ENCODE measurements at regions not wholly inside any gene's neighbourhood (a gene's known extent, or its start where the extent isn't known, plus 50 kb on each side); places are given as distances from the start of the nearest gene placed in this dataset.

DNA sequence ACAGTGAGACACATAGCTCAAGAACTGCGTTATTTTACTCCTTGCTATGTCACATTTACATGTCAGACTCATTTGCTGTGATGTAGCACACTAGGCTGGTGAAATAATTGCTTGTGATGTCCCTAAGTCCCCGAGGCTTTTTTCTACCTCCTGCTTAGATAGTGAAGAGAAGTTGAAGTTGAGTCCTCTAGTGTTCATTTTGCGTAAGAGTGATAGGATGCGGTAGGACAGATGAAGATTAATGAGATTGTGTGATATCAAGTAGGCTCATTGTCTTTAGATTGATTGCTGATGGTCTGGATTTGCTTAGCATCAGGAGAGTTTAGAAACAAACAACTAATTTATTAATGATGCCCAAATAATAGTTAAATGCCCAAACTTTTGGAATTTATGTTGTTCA, 173.6 kb upstream of the NUDT6 start:
- peak; percentile 35 for DNase-seq (ENCODE audit: low spot score)

DNA sequence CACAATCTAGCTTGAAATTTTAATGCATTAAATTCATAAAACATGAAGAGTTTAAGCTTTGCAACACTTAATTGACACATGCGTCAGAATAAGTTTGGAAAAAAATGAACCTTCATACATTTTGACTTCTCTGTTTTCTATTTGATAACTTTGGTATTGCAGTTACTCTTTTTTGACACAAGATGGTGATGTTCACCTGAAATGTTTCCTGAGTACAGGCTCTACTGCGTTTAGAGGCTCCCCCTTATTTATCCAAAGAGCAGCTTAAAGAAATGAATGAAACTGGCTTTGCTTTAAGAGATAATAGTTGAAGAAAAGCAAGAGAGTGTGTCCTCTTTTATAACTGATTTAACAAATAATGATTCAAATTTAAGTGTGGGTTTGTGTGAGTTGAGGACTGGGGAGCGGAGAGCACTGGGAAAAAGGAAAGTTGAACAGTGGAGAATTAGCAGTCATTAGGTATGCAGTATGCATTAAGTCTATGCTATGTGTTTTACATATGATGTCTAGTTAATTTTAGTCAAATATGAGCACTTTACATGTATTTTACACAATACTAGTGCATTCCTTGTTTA, 180.6 kb upstream of the NUDT6 start:
- peak; percentile 60 for DNase-seq (ENCODE audit: low spot score)

DNA sequence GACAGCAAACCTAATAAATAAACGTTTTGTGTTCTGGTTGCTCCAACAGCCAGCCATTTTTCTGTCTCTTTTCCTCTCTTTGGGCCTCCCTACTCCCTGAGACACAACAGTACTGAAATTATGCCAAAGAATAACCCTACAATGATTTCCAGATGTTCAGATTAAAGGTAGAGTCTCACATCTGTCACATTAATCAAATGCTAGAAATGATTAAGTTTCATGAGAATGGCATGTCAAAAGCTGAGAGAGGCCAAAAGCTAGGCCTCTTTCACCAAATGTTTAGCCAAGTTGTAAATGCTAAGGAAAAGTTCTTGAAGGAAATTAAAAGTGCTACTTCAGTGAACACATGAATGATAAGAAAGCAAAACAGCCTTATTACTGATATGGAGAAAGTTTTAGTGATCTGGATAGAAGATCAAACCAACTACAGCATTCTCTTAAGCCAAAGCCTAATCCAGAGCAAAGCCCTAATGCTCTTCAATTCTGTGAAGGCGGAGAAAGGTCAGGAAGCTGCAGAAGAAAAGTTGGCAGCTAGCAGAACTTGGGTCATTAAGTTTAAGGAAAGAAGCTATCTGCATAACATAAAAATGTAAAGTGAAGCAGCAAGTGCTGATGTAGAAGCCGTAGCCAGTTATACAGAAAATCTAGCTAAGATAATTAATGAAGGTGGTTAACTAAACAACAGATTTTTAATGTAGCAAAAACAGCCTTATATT, 182.1 kb upstream of the NUDT6 start:
- no peak for DNase-seq (ENCODE audit: low spot score)

DNA sequence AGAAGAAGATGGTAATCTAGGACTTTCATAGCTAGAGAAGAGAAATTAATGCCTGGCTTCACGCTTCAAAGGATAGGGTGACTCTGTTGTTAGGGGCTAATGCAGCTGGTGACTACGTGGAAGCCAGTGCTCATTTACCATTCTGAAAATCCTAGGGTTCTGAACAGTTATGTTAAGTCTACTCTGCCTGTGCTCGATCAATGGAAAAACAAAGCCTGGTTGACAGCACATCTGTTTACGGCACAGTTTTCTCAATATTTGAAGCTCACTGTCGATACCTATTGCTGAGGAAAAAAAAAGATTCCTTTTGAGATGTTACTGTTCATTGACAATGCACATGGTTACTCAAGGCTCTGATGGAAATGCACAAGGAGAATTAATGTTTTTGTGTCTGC, 182.6 kb upstream of the NUDT6 start:
- no peak for DNase-seq (ENCODE audit: low spot score)

DNA sequence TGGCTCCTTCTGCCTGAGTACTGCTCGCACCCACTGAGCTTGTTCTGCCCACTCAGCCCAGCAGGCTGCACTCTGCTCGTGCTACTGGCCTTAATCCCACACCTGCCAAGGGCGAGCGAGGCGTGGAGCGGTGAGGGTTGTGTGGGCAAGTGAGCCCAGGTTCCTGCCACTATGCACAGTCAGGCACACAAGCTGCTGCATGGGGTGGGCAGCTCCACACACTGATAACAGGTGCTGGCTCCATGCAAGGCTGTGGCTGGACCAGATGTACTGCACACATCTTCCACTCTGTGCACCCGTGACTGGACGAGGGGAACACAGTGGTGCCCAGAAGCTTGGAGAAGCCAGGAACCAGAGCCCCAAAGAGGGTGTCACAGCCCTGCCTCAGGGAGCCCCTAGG, 184.3 kb upstream of the NUDT6 start:
- DNase-seq (ENCODE audit: low spot score) = no peak

DNA sequence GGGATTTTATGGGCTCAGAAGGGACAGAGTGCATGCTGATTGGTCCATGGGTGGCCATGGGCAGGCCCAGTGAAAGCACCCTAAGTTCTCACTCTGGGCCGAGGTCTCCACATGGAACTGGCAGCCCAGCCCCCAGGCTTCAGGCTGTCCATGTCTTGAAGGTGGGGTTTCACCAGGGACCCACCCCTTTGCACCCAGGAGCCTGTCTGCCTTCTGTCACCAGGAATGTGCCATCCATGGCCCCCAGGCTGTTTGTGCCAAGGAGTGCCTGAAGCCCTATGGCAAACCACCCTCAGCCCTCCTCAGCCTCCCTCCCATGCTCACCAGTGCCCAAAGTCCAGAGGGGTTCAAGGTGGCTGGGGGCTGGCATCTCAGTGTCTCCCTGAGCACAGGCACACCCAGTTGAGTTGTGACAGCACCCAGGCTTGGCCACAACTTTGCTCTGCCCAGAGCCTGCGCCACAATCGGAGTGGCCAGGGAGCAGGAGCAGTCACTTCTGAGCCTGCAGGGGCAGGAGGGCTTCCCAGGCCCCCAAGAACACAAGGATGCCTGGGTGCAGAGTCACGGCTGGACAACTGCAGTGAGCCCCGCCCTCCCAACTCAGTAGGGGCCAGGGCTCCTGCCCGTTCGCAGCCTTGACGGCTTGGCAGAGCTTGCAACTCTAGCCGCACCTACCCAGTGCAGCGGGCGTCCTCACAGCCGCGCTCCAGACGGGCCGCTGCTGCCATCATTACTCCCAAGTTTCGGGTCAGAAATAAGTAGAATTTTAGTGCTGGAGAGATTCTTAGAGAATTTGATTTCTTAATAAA, 185.3 kb upstream of the NUDT6 start:
- DNase-seq (ENCODE audit: low spot score) = no peak

DNA sequence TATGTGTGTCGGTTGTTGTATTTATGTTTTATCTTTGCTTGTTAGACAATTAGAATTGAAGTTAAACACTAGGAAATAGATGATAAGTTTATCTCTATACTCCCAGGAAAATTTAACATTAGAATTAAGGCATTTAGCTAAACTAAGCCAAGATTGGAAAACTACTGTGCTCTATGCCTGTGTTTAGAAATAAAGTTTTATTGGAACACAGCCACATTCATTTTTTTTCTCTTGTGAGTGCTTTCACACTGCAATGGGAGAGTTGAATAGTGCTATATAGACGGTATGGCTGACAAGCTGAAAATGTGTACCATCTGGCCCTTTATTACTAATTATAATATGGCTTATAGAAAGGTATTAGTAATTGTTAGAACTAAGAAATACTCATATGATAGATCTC, 186.7 kb upstream of the NUDT6 start:
- no peak for DNase-seq (ENCODE audit: low spot score)

DNA sequence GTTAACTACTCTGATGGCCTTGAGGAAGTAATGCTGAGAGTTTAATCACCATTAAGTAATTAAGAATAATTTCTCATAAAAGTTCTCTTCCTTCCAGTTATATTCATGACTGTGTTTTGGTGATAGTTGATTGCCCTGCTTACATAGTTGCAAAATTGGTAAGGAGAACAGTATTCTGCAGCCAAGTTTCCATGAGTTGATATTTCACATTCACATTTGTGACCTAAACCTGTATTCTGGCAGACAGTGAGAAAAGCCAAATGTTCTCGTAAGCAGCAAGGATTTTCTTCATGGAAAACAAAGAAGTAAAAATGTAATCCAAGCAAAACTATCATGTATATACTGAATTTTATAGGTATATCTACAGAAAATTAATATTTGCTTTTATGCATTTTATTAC, 187.8 kb upstream of the NUDT6 start:
- no peak for DNase-seq (ENCODE audit: low spot score)

DNA sequence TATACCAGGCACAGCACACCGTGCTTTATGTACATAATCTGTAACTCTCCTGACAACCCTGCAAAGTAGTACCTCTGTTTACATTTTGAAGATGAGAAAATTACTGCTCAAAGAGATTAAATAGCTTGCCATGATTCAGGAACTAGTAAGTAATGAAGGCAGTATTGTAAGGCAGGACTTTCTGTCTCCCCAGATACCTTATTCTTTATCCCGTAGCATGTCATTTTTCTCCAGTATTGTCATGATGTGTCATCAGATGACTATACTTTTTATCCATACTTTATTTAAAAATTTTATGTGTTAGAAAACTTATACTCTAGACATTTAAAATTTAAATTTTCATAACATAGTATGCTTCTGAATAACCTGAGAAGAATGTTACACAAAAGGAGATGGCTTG, 188.3 kb upstream of the NUDT6 start:
- no peak for DNase-seq (ENCODE audit: low spot score)

DNA sequence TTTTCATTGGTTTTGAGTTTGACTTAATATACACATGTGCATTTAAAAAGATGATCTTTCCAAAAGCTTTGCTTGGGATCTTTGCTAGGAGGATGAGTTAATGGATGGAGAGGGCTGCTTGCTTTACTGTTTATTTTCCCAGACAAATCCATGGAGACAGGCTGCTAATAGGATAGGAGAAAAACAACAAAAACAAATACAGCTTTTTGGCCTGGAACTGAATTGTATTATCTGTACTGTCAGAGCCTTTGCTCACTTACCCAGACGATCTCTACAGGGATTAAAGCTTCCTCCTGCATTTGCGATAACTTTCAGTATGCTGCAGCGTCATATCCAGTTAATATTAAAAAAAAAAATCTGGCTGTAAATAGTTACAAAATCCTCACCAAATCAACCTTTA, 190.8 kb upstream of the NUDT6 start:
- DNase-seq (ENCODE audit: low spot score) = no peak

DNA sequence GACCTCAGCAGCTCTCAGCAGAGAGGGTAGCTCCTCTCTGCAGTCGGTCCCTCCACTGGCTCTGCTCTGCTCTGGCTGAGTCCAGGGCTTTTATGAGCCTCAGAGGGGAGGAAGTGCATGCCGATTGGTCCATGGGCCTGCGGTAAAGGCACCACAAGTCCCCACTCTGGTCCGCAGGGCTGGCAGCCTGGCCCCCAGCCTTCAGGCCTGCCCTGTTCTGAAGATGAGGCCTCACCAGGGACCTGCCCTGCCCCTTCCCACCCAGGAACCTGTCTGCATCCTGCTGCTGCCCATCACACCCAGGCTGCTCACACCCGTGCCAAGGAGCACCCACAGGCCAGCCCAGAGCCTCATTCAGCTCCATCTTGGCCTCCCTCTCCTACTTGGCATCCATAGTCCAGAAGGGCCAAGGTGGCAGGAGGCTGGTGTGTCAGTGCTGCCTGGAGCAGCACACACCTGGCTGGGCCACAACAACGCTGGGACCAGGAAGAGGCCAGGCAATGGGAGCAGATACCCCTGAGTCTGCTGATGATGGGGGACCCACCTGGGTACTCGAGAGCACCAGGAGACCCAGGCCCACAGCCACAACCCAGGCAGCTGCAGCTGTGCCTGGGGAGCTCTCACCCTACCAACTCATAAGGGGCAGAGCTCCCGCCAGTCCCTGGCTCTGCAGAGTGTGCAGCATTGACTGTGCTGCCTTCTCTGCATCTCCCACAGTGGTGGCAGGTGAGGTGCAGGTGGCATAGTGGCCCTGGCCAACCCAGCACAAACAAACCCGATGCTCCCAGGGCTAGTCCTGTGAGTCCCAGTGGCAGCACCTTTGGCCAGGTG, 191.9 kb upstream of the NUDT6 start:
- no peak for DNase-seq (ENCODE audit: low spot score)

DNA sequence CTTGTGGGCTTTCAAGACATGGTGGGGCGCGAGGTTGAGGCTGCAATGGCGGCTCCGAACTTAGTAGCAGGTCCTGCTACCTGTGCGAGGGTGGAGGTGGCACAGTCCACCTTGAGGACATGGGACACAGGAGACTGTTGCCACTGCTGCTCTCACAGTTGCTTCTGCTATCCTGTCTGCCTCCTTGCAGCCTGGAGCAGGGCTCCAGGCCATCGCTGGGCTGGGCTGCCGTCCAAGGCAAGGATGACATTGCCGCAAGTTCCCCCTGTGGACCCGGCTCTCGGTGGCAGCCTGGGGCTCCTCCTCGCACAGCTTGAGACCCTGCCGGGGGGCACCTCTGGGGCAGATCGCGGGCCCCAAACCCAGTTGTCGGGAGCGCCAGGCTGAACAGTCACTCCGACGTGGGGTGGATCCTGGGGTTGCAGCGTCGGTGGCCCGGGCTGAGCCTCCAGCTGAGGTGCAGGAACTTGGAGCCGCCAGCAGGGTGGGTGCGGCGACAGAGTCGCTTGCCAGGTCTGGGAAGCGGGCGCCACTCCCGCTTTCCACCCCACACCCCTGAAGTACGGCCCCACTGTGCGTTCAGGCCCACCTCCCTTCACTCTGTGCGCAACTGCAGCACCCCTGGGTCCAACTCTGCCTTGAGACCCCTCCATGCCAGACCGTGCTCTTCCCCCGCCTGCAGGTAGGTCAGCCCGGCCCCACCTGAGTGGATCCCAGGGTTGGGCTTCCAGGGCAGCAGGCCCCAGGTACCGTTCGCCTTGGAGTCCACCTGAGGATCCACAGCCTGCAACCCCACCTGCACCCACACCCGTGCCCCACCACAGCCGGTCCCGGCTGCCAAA, 192.7 kb upstream of the NUDT6 start:
- DNase-seq (ENCODE audit: low spot score) = no peak

DNA sequence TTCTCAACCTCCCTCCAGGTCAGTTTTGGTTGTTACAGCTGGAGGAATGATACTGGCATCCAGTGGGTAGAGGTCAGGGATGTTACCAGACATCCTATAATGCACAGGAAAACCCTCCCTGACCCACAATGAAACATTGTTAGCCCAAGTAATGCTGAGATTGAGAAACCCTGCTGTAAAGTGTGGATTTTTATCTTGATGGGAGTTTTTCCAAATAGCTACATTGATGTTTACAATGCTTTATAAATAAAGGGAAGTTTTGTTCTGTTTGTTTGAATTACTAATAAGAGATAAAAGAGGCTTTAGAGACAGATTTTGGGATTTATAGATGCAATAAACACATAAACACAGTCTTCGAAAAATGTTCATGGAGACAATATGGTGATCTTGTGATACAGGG, 194.0 kb upstream of the NUDT6 start:
- peak; percentile 80 for DNase-seq (ENCODE audit: low spot score)

DNA sequence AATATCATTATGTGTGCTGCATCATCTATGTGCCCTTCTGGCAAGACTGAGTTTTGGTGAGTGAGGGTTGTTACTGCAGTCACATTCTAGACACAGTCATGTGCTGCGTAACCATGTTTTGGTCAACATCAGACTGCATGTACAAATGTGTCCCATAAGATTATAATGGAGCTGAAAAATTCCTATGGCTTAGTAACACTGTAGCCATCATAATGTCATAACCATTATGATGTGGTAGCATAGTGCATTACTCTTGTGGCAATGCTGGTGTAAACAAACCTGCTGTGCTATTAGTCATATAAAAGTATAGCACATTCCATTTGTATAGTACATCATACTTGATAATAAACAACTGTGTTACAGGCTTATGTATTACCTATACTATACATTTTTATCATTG, 198.1 kb upstream of the NUDT6 start:
- no peak for DNase-seq (ENCODE audit: low spot score)

DNA sequence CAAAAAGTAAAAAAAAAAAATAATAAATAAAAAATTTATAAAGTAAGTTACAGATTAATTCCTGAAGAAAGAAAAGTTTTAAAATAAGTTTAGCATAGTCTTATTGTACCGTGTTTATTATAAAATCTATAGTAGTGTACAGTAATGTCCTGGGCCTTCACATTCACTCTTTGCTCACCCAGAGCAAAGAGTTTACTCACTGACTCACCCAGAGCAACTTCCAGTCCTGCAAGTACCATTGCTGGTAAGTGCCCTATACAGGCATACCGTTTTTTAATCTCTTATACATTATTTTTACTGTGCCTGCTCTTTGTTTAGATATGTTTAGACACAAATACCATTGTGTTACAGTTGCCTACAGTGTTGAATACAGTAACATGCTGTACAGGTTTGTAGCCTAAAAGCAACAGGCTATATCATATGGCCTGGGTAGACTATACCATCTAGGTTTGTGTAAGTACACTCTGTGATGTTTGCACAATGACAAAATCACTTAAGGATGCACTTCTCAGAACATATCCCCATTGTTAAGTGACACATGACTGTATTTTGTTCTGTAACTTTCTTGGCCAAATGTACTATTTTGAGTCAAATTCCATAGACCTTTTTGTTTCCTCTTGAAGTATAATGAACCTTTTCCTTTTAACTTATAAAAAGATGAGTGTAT, 199.0 kb upstream of the NUDT6 start:
- no peak for DNase-seq (ENCODE audit: low spot score)

DNA sequence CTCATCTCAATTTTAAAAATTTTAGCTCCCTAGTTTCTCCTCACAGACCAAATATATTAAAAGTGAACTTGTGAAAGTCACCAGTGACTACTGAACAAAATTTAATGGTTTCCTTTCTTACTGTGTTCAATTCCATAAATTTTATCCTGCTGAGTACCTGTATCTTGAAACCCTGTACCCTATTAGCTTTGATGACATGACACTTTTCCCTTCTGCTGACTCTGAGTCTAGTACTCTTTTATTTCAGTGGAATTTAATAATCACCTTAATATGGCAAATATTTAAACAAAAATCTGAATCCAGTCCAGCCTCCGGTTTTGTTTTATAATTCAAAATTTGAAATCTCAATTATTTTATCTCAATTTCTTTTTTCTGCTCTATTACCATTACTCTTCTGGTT, 203.1 kb upstream of the NUDT6 start:
- no peak for DNase-seq (ENCODE audit: low spot score)

DNA sequence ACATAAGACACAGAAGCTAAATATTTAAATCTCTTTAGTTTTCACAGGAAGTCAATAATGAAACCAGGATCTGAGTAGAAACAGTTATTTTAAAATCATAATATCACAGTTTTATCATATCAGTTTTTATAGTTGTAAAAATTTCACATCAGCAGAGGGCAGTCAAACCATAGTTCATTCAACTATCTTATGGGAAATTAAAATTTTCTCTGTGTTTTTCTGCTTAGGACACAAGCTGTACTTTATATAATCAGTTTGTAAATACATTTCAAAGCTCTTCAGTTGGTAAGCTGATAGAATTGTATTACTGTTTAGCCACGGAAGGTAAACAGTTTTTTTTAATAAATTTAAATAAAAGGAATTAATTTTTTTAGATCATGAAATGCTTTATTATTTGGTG, 204.8 kb upstream of the NUDT6 start:
- DNase-seq (ENCODE audit: low spot score) = peak; percentile 28

DNA sequence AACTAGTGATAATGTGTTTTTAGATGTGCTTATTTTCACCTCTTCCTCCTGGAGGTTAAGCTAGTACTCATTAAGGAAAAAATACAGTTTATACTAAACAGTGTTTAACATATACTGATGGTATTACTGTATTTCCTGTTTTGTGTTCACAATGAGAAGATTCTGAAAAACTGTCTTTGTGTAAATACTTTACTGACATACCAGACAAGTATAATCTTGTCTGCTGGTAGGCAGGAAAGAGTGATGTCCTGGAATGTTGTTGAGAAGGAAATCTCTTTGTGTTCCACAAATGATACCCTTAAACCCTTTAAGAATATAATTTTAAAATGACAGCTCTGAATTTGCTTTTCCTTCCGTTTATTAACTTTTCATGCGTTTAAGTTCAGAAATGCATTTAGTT, 205.5 kb upstream of the NUDT6 start:
- DNase-seq (ENCODE audit: low spot score) = peak; percentile 70

DNA sequence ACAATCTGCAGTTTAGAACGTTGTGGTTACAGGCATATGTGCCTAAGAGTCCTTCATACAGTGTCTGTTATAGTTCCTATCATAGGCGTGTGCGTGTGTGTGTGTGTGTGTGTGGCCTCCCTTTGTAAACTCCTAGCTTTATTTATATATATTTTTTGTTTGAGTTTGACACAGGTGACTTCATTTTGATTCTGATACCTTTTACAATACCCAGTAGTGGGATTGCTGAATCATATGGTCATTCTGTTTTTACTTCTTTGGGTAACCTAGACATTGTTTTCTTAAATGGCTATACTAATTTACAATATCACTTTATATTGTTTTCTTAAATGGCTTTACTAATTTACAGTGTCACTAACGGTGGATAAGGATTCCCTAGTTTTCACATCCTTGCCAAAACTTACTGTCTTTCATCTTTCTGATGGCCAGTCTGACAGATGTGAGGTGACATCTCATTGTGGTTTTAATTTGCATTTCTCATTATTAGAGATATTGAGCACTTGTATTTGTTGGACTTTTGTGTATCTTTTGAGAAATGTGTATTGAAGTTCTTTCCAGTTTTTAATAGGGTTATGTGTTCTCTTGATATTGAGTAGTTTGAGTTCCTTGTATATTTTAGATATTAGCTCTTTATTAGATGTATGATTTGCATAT, 211.1 kb upstream of the NUDT6 start:
- DNase-seq (ENCODE audit: low spot score) = no peak

DNA sequence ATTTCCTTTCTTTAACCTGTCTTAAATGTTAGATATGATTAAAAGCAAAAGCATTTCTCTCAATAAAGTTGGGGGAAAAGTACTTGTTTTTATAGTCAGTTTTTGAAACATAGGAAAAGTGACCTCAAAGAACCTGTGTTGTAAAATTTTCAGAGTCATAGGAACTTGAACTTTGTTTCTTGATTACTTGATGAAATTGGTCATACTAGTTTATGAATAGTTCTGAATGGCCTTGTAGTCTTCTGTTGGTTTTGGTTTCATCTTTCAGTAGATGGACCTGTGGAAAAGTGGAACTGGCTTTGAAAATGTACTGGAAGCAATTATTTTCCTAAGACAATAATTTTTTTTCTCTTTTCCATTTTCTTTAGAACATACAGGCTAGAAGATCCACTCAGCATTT, 222.2 kb upstream of the NUDT6 start:
- no peak for DNase-seq (ENCODE audit: low spot score)

DNA sequence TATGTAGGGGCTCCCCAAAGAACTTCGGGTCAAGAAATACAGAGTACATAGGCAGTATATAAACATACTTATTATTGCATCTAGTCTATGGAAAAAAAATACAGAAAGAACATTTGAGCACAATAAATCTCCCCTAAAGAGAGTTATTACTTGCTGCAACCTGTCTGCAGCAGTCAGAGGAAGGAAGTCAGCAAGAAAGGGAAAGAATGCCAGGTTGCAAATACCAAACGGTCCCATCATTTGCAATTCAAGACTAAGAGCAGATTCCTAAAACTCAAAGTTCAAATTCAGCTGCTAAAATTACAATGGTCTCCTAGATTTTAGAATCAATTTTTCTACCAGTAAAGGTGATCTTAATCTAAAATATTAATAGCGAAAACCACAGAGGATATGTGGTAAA, 236.2 kb upstream of the NUDT6 start:
- DNase-seq (ENCODE audit: low spot score) = no peak
